ENCODE measurements at regions not wholly inside any gene's neighbourhood (a gene's known extent, or its start where the extent isn't known, plus 50 kb on each side); places are given as distances from the start of the nearest gene placed in this dataset.
"Not testable (repeated sequence)": the region's sequence is repeated elsewhere in the genome, so short reads cannot be mapped to it uniquely, and the experiment has no call there.

GRCh38 chr10:125230251-125230650 lies 69.9 kb upstream of the CTBP2 start:
- TF ChIP-seq CTCF (IDR thresholded peaks at IDR 0.05) (no peak), POLR2A (IDR thresholded peaks at IDR 0.05) (no peak)
- Histone ChIP-seq H3K4me1 (replicated peaks in 1 of 2) (no peaks in the 10 kb centered on the region), H3K4me3 (no peak overlapping the region), H3K9me3 (replicated peaks in 1 of 3) (no peaks in the 10 kb centered on the region), H3K27me3 (no peaks in the 10 kb centered on the region), H3K27ac (no peak overlapping the region), H3K36me3 (replicated peaks in 1 of 2) (no peaks in the 10 kb centered on the region)
- intact Hi-C loops (cut with DNase I): no loop called here
- WGBS, 4 donors: 70 to 85% (median 75%) methylated on average over 2 of the region's 2 CpGs
- DNase-seq: no peak

- not testable (repeated sequence) for H3K4me3 ChIP-seq
These were observed 68.0 kb upstream of the CTBP2 start for GRCh38 chr10:125228245-125228940.

GRCh38 chr10:125227546-125227945 lies 67.2 kb upstream of the CTBP2 start:
- WGBS, 4 donors: 87 to 91% (median 90%) methylated on average over 15 of the region's 15 CpGs
- no peaks in the 10 kb centered on the region for H3K4me1 ChIP-seq (replicated peaks in 1 of 2)
- no peaks in the 10 kb centered on the region for H3K27me3 ChIP-seq
- H3K36me3 ChIP-seq (replicated peaks in 1 of 2): no peaks in the 10 kb centered on the region
- DNase-seq: peak in 1 of 7 donors; percentile 31
- H3K9me3 ChIP-seq (replicated peaks in 1 of 3): no peaks in the 10 kb centered on the region
- intact Hi-C loops (cut with DNase I): no loop called here
- no peak overlapping the region for H3K27ac ChIP-seq
- H3K4me3 ChIP-seq: no peak overlapping the region
- no peak for TF ChIP-seq CTCF (IDR thresholded peaks at IDR 0.05)
- TF ChIP-seq POLR2A (IDR thresholded peaks at IDR 0.05): no peak

More at GRCh38 chr10:125228245-125228940, 68.0 kb upstream of the CTBP2 start:
- H3K27me3 ChIP-seq; H3K4me1 ChIP-seq (replicated peaks in 1 of 2); H3K27ac ChIP-seq; H3K36me3 ChIP-seq (replicated peaks in 1 of 2); H3K9me3 ChIP-seq (replicated peaks in 1 of 3); intact Hi-C loops (cut with DNase I); DNase-seq: not testable (repeated sequence)
- 78 to 84% (median 81%) methylated on average over 21 to 38 of the region's 38 CpGs for WGBS, 4 donors

GRCh38 chr10:125226823-125227222 lies 66.5 kb upstream of the CTBP2 start:
- Histone ChIP-seq H3K27me3 (no peaks in the 10 kb centered on the region), H3K27ac (no peak overlapping the region), H3K9me3 (replicated peaks in 1 of 3) (no peaks in the 10 kb centered on the region), H3K36me3 (replicated peaks in 1 of 2) (no peaks in the 10 kb centered on the region), H3K4me1 (replicated peaks in 1 of 2) (no peaks in the 10 kb centered on the region), H3K4me3 (no peak overlapping the region)
- DNase-seq: no peak
- WGBS, 4 donors: 89 to 100% (median 95%) methylated on average over 3 to 13 of the region's 13 CpGs
- TF ChIP-seq CTCF (IDR thresholded peaks at IDR 0.05): no peak
- TF ChIP-seq POLR2A (IDR thresholded peaks at IDR 0.05): no peak
- intact Hi-C loops (cut with DNase I): no loop called here

GRCh38 chr10:125226005-125226404 lies 65.6 kb upstream of the CTBP2 start:
- Histone ChIP-seq H3K9me3 (replicated peaks in 1 of 3) (no peaks in the 10 kb centered on the region), H3K4me3 (no peak overlapping the region), H3K36me3 (replicated peaks in 1 of 2) (no peaks in the 10 kb centered on the region), H3K4me1 (replicated peaks in 1 of 2) (no peaks in the 10 kb centered on the region), H3K27ac (no peak overlapping the region), H3K27me3 (no peaks in the 10 kb centered on the region)
- TF ChIP-seq CTCF (IDR thresholded peaks at IDR 0.05): no peak
- no peak for TF ChIP-seq POLR2A (IDR thresholded peaks at IDR 0.05)
- intact Hi-C loops (cut with DNase I): no loop called here
- 91 to 99% (median 94%) methylated on average over 6 to 7 of the region's 7 CpGs for WGBS, 4 donors
- DNase-seq: peak in 1 of 7 donors; percentile 18

Data from adrenal gland (tissue), 9 donors.